Lower lobe of right lung (tissue), 2 donors: ENCODE measurements at regions not wholly inside any gene's neighbourhood (a gene's known extent, or its start where the extent isn't known, plus 50 kb on each side); places are given as distances from the start of the nearest gene placed in this dataset.

ENCODE experiments used
- ATAC-seq, 2 donors: fragments of 200-7000 bp; cut with Tn5 transposase; one replicate each; pipeline ENCODE4 v1.9.1; 2020 to 2022; ENCODE audit warnings: mild to moderate bottlenecking in 2 of 2, moderate library complexity in 2 of 2
- DNase-seq: peaks from one replicate; pipeline ENCODE4 v3.0.0-alpha.2; 2020
- H3K27ac ChIP-seq: fragments of 200-600 bp; one replicate; pipeline ENCODE4 v1.8.0; 2022
- H3K27me3 ChIP-seq: fragments of 200-600 bp; one replicate; pipeline ENCODE4 v1.8.0; 2022; ENCODE audit warnings: low read depth
- H3K36me3 ChIP-seq: fragments of 200-600 bp; one replicate; pipeline ENCODE4 v1.8.0; 2022; ENCODE audit warnings: mild to moderate bottlenecking
- H3K4me1 ChIP-seq: fragments of 200-600 bp; one replicate; pipeline ENCODE4 v1.8.0; 2022
- H3K4me3 ChIP-seq: fragments of 200-600 bp; one replicate; pipeline ENCODE4 v1.8.0; 2022; ENCODE audit warnings: mild to moderate bottlenecking
- H3K9me3 ChIP-seq: fragments of 200-600 bp; one replicate; pipeline ENCODE4 v1.8.0; 2022
- CTCF ChIP-seq: fragments of 200-600 bp; IDR thresholded peaks from one replicate; pipeline ENCODE4 v1.8.0; 2022; ENCODE audit warnings: antibody characterized with exemption, mild to moderate bottlenecking
- intact Hi-C: fragments of 100-400 bp; cut with DNase I; formaldehyde crosslinking; loops from one replicate; pipeline ENCODE4 v1.11.0; 2022
- donor health status: DM: no; HTN: yes; CAD: no; lungs with severe emphysema.

- H3K36me3 ChIP-seq, result no peaks in the 10 kb centered on the region
- no peaks in the 10 kb centered on the region for H3K27me3 ChIP-seq
- intact Hi-C loops, result no loop called here
- no peak for ATAC-seq
- no peak for TF ChIP-seq CTCF
- no peak overlapping the region for H3K4me3 ChIP-seq
- no peaks in the 10 kb centered on the region for H3K4me1 ChIP-seq
- no peak overlapping the region for H3K27ac ChIP-seq
- DNase-seq, result no peak
- H3K9me3 ChIP-seq, result no peaks in the 10 kb centered on the region
Measured at GRCh38 chr1:79638382-79638781, 631.9 kb upstream of the ADGRL4 start.

- TF ChIP-seq CTCF, result no peak
- DNase-seq (no peak), ATAC-seq (no peak)
- H3K27ac ChIP-seq, result no peak overlapping the region
- no peaks in the 10 kb centered on the region for H3K9me3 ChIP-seq
- H3K27me3 ChIP-seq, result no peaks in the 10 kb centered on the region
- H3K4me1 ChIP-seq, result no peaks in the 10 kb centered on the region
- H3K4me3 ChIP-seq, result no peak overlapping the region
- intact Hi-C loops, result no loop called here
- H3K36me3 ChIP-seq, result no peaks in the 10 kb centered on the region
Measured at GRCh38 chr1:79633456-79633855, 626.9 kb upstream of the ADGRL4 start.

GRCh38 chr1:79629414-79629813, 622.9 kb upstream of the ADGRL4 start:
- no peak overlapping the region for H3K4me3 ChIP-seq
- no peaks in the 10 kb centered on the region for H3K27me3 ChIP-seq
- DNase-seq, result no peak
- intact Hi-C loops, result no loop called here
- no peak for ATAC-seq
- H3K4me1 ChIP-seq, result no peaks in the 10 kb centered on the region
- no peaks in the 10 kb centered on the region for H3K36me3 ChIP-seq
- TF ChIP-seq CTCF, result no peak
- H3K27ac ChIP-seq, result no peak overlapping the region
- H3K9me3 ChIP-seq, result no peaks in the 10 kb centered on the region

- Histone ChIP-seq H3K9me3 (no peaks in the 10 kb centered on the region), H3K4me1 (no peaks in the 10 kb centered on the region), H3K27me3 (no peaks in the 10 kb centered on the region), H3K4me3 (no peak overlapping the region), H3K27ac (no peak overlapping the region), H3K36me3 (no peaks in the 10 kb centered on the region)
- ATAC-seq, result no peak
- TF ChIP-seq CTCF, result no peak
- DNase-seq, result no peak
- intact Hi-C loops, result no loop called here
Measured at GRCh38 chr1:79617777-79618176, 611.2 kb upstream of the ADGRL4 start.

GRCh38 chr1:79614762-79615161, 608.2 kb upstream of the ADGRL4 start:
- ATAC-seq (no peak), DNase-seq (no peak)
- Histone ChIP-seq H3K4me1 (no peaks in the 10 kb centered on the region), H3K27ac (no peak overlapping the region), H3K27me3 (no peaks in the 10 kb centered on the region), H3K36me3 (no peaks in the 10 kb centered on the region), H3K4me3 (no peak overlapping the region), H3K9me3 (no peaks in the 10 kb centered on the region)
- TF ChIP-seq CTCF, result no peak
- intact Hi-C loops, result no loop called here

GRCh38 chr1:79614106-79614505, 607.6 kb upstream of the ADGRL4 start:
- intact Hi-C loops, result no loop called here
- Histone ChIP-seq H3K27ac (no peak overlapping the region), H3K4me1 (no peaks in the 10 kb centered on the region), H3K36me3 (no peaks in the 10 kb centered on the region), H3K27me3 (no peaks in the 10 kb centered on the region), H3K9me3 (no peaks in the 10 kb centered on the region), H3K4me3 (no peak overlapping the region)
- ATAC-seq (no peak), DNase-seq (no peak)
- no peak for TF ChIP-seq CTCF
